H9 (cell line): ENCODE measurements at regions not wholly inside any gene's neighbourhood (a gene's known extent, or its start where the extent isn't known, plus 50 kb on each side); places are given as distances from the start of the nearest gene placed in this dataset.

Experiments used
- DNase-seq: peaks from one replicate; pipeline ENCODE4 v3.0.0-alpha.2; 2017
- H2AFZ ChIP-seq: one replicate; pipeline ENCODE4 v1.6.1; 2013; ENCODE audit warnings: mild to moderate bottlenecking, low read length, control low read depth, moderate library complexity
- H2AK5ac ChIP-seq: 2 replicates; pipeline ENCODE4 v1.6.1; 2013; ENCODE audit warnings: low read length, control low read depth, mixed read lengths; ENCODE audit not compliant: insufficient read length
- H2BK120ac ChIP-seq: one replicate; pipeline ENCODE4 v1.6.1; 2013; ENCODE audit warnings: low read depth, mild to moderate bottlenecking, low read length, control low read depth, inconsistent platforms; ENCODE audit not compliant: poor library complexity, severe bottlenecking
- H2BK12ac ChIP-seq: 2 replicates; pipeline ENCODE4 v1.6.1; 2013; ENCODE audit warnings: low read length, control low read depth, mixed read lengths, low read depth; ENCODE audit not compliant: insufficient read length
- H2BK15ac ChIP-seq: 2 replicates; pipeline ENCODE4 v1.6.1; 2013; ENCODE audit warnings: low read depth, low read length, control low read depth
- H2BK20ac ChIP-seq: one replicate; pipeline ENCODE4 v1.6.1; 2013; ENCODE audit warnings: low read depth, mild to moderate bottlenecking, low read length, control low read depth, inconsistent platforms; ENCODE audit not compliant: poor library complexity, severe bottlenecking
- H2BK5ac ChIP-seq: 2 replicates; pipeline ENCODE4 v1.6.1; 2013; ENCODE audit warnings: low read length, control low read depth, mixed read lengths; ENCODE audit not compliant: insufficient read length
- H3K14ac ChIP-seq: 2 replicates; pipeline ENCODE4 v1.6.1; 2013; ENCODE audit warnings: low read length, control low read depth; ENCODE audit not compliant: insufficient read depth
- H3K18ac ChIP-seq: 2 replicates; pipeline ENCODE4 v1.6.1; 2013; ENCODE audit warnings: low read depth, mild to moderate bottlenecking, mixed read lengths, low read length, control low read depth; ENCODE audit not compliant: insufficient read length
- H3K23ac ChIP-seq: 2 replicates; pipeline ENCODE4 v1.6.1; 2013; ENCODE audit warnings: low read length, control low read depth, mixed read lengths, low read depth; ENCODE audit not compliant: insufficient read length
- H3K23me2 ChIP-seq: 2 replicates; pipeline ENCODE4 v1.6.1; 2013; ENCODE audit warnings: low read depth, mild to moderate bottlenecking, mixed read lengths, low read length, control low read depth; ENCODE audit not compliant: insufficient read length, poor library complexity, severe bottlenecking
- H3K27ac ChIP-seq: 2 replicates; pipeline ENCODE4 v1.5.1; 2013; ENCODE audit warnings: low read length, control low read depth, mixed read lengths, low read depth; ENCODE audit not compliant: insufficient read length
- H3K27me3 ChIP-seq: 2 replicates; pipeline ENCODE4 v1.6.1; 2013; ENCODE audit warnings: low read length, control low read depth, inconsistent platforms; ENCODE audit not compliant: insufficient read depth
- H3K4ac ChIP-seq: 2 replicates; pipeline ENCODE4 v1.6.1; 2013; ENCODE audit warnings: low read depth, mild to moderate bottlenecking, control low read depth, inconsistent platforms, low read length, moderate library complexity
- H3K4me1 ChIP-seq: 2 replicates; pipeline ENCODE4 v1.6.1; 2013; ENCODE audit warnings: low read length, control low read depth, inconsistent platforms; ENCODE audit not compliant: insufficient read depth
- H3K4me2 ChIP-seq: 2 replicates; pipeline ENCODE4 v1.6.1; 2013; ENCODE audit warnings: low read length, control low read depth, mixed read lengths; ENCODE audit not compliant: insufficient read length, insufficient read depth
- H3K56ac ChIP-seq: 2 replicates; pipeline ENCODE4 v1.6.1; 2013; ENCODE audit warnings: low read depth, mild to moderate bottlenecking, mixed read lengths, low read length, control low read depth; ENCODE audit not compliant: insufficient read length
- H3K79me1 ChIP-seq: 2 replicates; pipeline ENCODE4 v1.6.1; 2013; ENCODE audit warnings: low read depth, mild to moderate bottlenecking, moderate library complexity, low read length, control low read depth, inconsistent platforms; ENCODE audit not compliant: insufficient read depth, poor library complexity, severe bottlenecking
- H3K79me2 ChIP-seq: 2 replicates; pipeline ENCODE4 v1.6.1; 2013; ENCODE audit warnings: low read length, control low read depth, inconsistent platforms; ENCODE audit not compliant: insufficient read depth
- H3K9ac ChIP-seq: 2 replicates; pipeline ENCODE4 v1.6.1; 2013; ENCODE audit warnings: low read length, control low read depth, mixed read lengths; ENCODE audit not compliant: insufficient read length; ENCODE audit errors: extremely low read depth
- H3K9me3 ChIP-seq: one replicate; pipeline ENCODE4 v1.6.1; 2013; ENCODE audit warnings: low read depth, low read length, inconsistent platforms; ENCODE audit not compliant: control insufficient read depth
- H3T11ph ChIP-seq: one replicate; pipeline ENCODE4 v1.6.1; 2013; ENCODE audit warnings: mild to moderate bottlenecking, low read length, control low read depth, inconsistent platforms
- H4K20me1 ChIP-seq: one replicate; pipeline ENCODE4 v1.6.1; 2013; ENCODE audit not compliant: control insufficient read depth, insufficient read length, insufficient read depth
- H4K5ac ChIP-seq: 2 replicates; pipeline ENCODE4 v1.6.1; 2013; ENCODE audit warnings: low read depth, mild to moderate bottlenecking, mixed read lengths, low read length, control low read depth; ENCODE audit not compliant: insufficient read length
- H4K8ac ChIP-seq: replicated peaks from 2 replicates; pipeline ENCODE4 v1.6.1; 2013; ENCODE audit warnings: low read length, control low read depth, mixed read lengths, low read depth; ENCODE audit not compliant: insufficient read length
- H4K91ac ChIP-seq: 2 replicates; pipeline ENCODE4 v1.6.1; 2013; ENCODE audit warnings: low read depth, mild to moderate bottlenecking, moderate library complexity, mixed read lengths, low read length, control low read depth; ENCODE audit not compliant: insufficient read length
- H3K27ac Mint-ChIP-seq, 3 experiments: 2 replicates in 2 of 3; 3 replicates in 1 of 3; pipeline ENCODE4 v1.8.0; 2020 to 2021; ENCODE audit warnings: mixed read lengths in 3 of 3, mild to moderate bottlenecking in 1 of 3, moderate library complexity in 1 of 3
- H3K27me3 Mint-ChIP-seq: 2 replicates; pipeline ENCODE4 v1.8.0; 2021; ENCODE audit warnings: low read depth, mild to moderate bottlenecking, moderate library complexity, mixed read lengths
- H3K36me3 Mint-ChIP-seq, 3 experiments: 2 replicates in 2 of 3; 3 replicates in 1 of 3; pipeline ENCODE4 v1.8.0; 2020 to 2021; ENCODE audit warnings: low read depth in 3 of 3, mixed read lengths in 3 of 3; ENCODE audit not compliant: insufficient read depth in 1 of 3
- H3K4me1 Mint-ChIP-seq, 2 experiments: 2 replicates each; pipeline ENCODE4 v1.8.0; 2020; ENCODE audit warnings: mixed read lengths in 2 of 2
- H3K4me3 Mint-ChIP-seq, 2 experiments: 2 replicates in 1 of 2; 3 replicates in 1 of 2; pipeline ENCODE4 v1.8.0; 2020 to 2021; ENCODE audit warnings: mild to moderate bottlenecking in 2 of 2, mixed read lengths in 2 of 2, moderate library complexity in 1 of 2
- H3K9me3 Mint-ChIP-seq, 2 experiments: 2 replicates in 1 of 2; 3 replicates in 1 of 2; pipeline ENCODE4 v1.8.0; 2020; ENCODE audit warnings: mild to moderate bottlenecking in 2 of 2, mixed read lengths in 2 of 2, moderate library complexity in 1 of 2
- WGBS: extraction: QIAGEN DNeasy Blood & Tissue Kit; methylation state at CpG from one replicate; pipeline ENCODE4 v1.1.7; 2013; ENCODE audit warnings: missing lambda C conversion rate, low lambda C conversion rate, mixed read lengths; ENCODE audit not compliant: insufficient read length; ENCODE audit errors: extremely low coverage; 5-methylcytosine and 5-hydroxymethylcytosine counted together
- TF ChIP-seq, protein P1 (sequence below): fragments of 200-600 bp; sonication (generic); conservative IDR thresholded peaks from 3 replicates; pipeline ENCODE4 v1.8.0; 2021; ENCODE audit warnings: antibody characterized with exemption, mild to moderate bottlenecking

DNA sequence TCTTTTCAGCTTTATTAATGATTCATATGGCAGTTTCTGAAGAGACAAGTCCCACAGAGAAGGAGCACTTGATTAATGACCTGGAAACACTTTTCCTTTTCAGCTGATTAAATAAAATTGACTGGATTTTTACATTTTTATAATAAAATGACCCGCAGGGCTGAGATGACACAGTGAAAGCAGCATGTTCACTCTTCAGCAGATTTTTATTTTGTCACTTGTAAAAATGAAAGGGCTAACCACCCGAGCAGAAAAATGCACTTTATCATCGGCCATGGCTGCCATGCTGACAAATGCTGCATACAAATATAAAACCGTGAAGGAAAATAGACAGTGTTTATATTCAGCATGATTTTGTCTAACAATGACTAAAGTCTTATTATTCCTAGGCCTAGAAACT lies 321.6 kb upstream of the ITGA1 start:
- Mint-ChIP-seq H3K27me3 (no peaks in the 10 kb centered on the region), H3K27ac (no peak overlapping the region), H3K9me3 (no peaks in the 10 kb centered on the region), H3K36me3 (no peaks in the 10 kb centered on the region; a peak in 1 of 7 replicates), H3K4me1 (peaks cover 7 to 12% of the 10 kb centered on the region in 2 experiments), H3K4me3 (no peak overlapping the region)
- no peak overlapping the region for H2BK20ac ChIP-seq
- no peak overlapping the region for H2BK12ac ChIP-seq
- no peak overlapping the region for H3K4ac ChIP-seq
- H3K4me2 ChIP-seq, result no peak overlapping the region
- no peak overlapping the region for H2BK15ac ChIP-seq
- no CpG with 5 or more reads among the region's 4 CpGs for WGBS
- no peaks in the 10 kb centered on the region for H3K9me3 ChIP-seq
- H4K8ac ChIP-seq, result no peak overlapping the region
- no peak for DNase-seq
- TF ChIP-seq, protein P1, sequence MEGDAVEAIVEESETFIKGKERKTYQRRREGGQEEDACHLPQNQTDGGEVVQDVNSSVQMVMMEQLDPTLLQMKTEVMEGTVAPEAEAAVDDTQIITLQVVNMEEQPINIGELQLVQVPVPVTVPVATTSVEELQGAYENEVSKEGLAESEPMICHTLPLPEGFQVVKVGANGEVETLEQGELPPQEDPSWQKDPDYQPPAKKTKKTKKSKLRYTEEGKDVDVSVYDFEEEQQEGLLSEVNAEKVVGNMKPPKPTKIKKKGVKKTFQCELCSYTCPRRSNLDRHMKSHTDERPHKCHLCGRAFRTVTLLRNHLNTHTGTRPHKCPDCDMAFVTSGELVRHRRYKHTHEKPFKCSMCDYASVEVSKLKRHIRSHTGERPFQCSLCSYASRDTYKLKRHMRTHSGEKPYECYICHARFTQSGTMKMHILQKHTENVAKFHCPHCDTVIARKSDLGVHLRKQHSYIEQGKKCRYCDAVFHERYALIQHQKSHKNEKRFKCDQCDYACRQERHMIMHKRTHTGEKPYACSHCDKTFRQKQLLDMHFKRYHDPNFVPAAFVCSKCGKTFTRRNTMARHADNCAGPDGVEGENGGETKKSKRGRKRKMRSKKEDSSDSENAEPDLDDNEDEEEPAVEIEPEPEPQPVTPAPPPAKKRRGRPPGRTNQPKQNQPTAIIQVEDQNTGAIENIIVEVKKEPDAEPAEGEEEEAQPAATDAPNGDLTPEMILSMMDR, result no peak
- H4K20me1 ChIP-seq, result no peaks in the 10 kb centered on the region
- no peak overlapping the region for H2AK5ac ChIP-seq
- H3K56ac ChIP-seq, result no peak overlapping the region
- H4K5ac ChIP-seq, result no peak overlapping the region
- no peaks in the 10 kb centered on the region for H3K79me1 ChIP-seq
- no peak overlapping the region for H3K27ac ChIP-seq
- no peak overlapping the region for H3K18ac ChIP-seq
- H2BK120ac ChIP-seq, result no peak overlapping the region
- H3K9ac ChIP-seq, result no peak overlapping the region
- no peak overlapping the region for H3K14ac ChIP-seq
- H2BK5ac ChIP-seq, result no peak overlapping the region
- no peaks in the 10 kb centered on the region for H3K79me2 ChIP-seq
- H4K91ac ChIP-seq, result no peak overlapping the region
- H3K27me3 ChIP-seq, result no peaks in the 10 kb centered on the region
- H3K23me2 ChIP-seq, result no peaks in the 10 kb centered on the region
- no peak overlapping the region for H3T11ph ChIP-seq
- no peaks in the 10 kb centered on the region for H3K4me1 ChIP-seq
- H3K23ac ChIP-seq, result no peak overlapping the region
- no peak overlapping the region for H2AFZ ChIP-seq
